ENCODE measurements at regions not wholly inside any gene's neighbourhood (a gene's known extent, or its start where the extent isn't known, plus 50 kb on each side); places are given as distances from the start of the nearest gene placed in this dataset.
"Not testable (repeated sequence)": the region's sequence is repeated elsewhere in the genome, so short reads cannot be mapped to it uniquely, and the experiment has no call there.

- DNase-seq = no peak
These were observed 256.9 kb downstream of the ANKRD50 start for GRCh38 chr4:124455671-124456070.

DNA sequence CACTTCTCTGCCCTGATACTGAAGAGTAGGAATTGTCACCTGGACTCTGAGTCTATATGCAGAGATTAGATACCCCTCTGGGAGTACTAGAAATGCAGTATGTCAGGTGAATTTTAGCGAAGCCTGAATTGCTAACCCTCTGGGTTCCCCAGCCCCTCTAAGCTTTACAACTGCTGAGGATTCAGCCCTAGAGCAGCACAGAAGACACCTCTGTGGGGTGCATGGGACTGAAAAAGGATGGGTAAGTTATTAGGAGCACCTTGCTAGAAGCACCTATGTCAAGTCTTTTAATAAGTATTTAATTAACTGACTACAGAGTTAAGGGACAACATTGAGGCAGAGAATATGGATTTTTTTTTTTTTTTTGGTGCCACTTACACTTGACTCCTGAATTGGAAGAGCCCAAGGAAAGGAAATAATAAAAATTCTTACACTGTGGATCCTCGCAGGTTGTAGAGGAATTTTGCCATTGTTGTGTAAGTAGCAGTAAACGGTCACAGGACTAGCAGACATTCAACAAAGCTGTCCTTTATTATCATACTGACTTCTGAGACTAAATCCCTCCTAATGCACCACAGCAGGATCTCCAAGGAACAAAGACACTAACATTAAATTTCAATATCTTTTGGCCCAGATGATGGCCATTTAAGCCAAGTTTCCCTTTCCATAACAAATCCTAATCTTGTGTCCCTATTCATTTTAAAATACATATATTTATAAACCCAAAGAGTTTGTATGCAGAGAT is 253.2 kb downstream of the ANKRD50 start:
- no peak for DNase-seq

DNA sequence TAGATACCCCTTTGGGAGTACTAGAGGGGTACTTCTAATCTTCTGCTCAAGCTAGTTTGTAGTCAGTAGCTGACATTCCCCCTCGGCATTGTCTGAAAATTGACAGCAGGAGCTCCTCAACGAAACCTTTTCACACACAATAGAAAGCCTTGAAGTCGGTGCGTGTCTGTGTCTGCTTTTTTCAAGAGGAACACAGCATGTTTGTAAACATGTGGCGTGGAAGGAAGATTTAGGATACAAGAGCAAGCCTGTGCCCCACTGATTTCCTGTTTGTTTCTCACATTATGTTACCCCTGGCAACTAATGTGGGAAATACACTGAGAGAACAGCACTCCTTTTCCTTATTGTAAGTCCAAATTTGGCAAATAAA is 252.6 kb downstream of the ANKRD50 start:
- DNase-seq = no peak

GRCh38 chr4:124461592-124461991 is 250.9 kb downstream of the ANKRD50 start:
- DNase-seq = not testable (repeated sequence)

GRCh38 chr4:124462954-124463828 is 249.3 kb downstream of the ANKRD50 start:
- no peak for DNase-seq

DNA sequence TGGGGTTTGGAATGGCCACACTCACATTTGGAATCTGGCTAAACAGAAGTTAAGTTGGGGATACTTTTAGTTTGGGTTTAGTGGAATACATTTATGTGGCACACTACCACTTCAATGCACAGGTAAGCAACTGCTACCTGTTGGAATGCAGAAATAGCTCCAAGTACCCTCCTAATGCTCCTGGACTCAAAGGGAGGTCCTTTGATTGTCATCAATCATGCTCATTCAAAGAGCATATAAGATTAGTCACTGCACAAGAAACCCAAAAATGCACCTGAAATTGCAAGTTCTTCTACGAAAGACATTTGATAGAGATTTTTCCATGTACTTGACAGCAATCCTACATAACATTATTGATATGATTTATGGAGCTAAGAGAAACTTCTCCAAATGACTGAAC is 247.7 kb downstream of the ANKRD50 start:
- DNase-seq = no peak

DNA sequence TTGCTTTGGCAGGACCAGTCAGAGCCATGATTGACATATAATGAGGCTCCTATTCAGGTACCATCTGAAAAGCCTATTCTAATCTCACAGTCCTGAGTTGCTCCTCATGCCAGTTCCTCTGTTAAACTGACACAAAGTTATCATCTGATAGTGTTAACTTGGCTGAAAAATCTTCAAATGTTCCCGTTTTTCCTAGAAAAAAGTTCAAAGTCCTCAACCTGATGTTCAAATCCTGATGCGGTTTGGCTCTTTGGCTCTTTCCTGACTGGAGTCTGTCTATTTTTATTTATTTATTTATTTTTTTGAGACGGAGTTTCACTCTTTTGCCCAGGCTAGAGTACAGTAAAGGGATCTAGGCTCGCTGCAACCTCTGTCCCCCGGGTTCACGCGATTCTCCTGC is 244.2 kb downstream of the ANKRD50 start:
- no peak for DNase-seq

GRCh38 chr4:124469981-124470380 is 242.6 kb downstream of the ANKRD50 start:
- DNase-seq = no peak

- DNase-seq = no peak
These were observed 234.1 kb downstream of the ANKRD50 start for GRCh38 chr4:124478470-124478869.

DNA sequence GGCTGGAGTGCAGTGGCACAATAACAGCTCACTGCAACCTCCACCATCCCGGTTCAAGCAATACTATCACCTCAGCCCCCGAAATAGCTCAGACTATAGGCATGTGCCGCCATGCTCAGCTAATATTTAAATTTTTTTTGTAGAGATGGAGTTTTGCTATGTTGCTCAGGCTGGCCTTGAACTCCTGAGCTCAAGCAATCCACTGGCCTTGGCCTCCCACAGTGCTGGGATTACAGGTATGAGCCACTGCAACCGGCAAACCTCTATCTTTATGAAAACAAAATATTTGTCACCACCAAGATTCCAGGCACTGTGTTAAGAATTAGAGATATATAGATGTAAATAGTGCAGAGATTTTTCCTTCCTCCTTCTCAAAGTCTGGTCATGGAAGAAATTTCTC is 232.5 kb downstream of the ANKRD50 start:
- DNase-seq = no peak

GRCh38 chr4:124481123-124481522 is 231.4 kb downstream of the ANKRD50 start:
- no peak for DNase-seq

- no peak for DNase-seq
These were observed 229.3 kb downstream of the ANKRD50 start for GRCh38 chr4:124483048-124483906.

DNA sequence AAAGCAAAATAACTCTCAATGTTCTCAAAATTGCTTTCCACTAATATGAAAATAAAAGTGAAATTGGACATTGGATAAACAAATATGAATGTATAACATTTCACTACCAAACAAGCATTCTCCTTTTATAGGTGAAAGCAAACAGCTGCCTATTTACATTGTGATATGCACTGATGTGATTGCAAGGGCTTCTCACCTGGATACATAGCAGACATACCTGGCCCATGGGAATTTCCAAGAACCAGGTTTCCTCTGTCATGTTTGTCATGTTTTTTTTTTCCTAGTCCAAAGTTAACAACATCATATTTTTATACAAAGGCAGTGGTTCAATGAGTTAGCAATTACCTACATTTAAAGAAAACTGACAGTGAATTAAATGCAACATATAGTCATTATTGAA is 228.5 kb downstream of the ANKRD50 start:
- DNase-seq = no peak

GRCh38 chr4:124484940-124485339 is 227.6 kb downstream of the ANKRD50 start:
- DNase-seq = no peak

DNA sequence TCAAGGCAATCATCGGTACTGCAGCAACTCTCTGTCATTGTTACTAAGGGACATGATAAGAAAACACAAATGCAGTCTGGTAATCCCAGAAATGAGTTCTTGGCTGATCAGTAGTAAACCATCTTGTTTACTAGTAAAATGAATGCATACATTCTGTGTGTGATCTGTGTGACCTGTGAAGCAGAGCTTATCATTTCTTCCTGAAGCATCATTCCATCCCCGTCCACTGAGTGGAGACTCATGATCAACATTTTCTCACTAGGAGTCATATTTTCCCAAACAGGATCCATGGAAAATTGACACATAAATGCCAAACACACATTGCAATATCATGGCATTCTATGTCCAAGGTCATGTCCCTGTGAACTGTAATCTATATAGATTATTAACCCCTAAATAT is 226.1 kb downstream of the ANKRD50 start:
- no peak for DNase-seq

DNA sequence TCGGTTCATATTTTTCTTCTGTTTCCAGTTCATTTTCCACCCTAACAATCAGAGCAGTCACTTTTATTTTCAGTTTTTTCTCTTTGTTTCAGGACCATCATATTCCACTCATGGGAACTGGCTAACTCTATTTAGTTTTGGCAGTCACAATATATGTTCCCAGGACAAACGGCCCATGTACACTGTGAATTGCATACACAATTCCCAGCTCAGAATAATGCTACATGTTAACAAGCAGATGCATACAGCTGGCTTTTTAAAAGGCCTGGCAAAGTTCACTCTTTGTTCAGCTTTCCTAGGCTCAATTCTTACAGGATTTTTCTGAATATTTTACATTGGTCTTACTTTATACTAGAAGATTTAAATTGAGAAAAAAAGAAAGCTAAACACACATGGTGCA is 224.9 kb downstream of the ANKRD50 start:
- DNase-seq = no peak

- DNase-seq = no peak
These were observed 221.0 kb downstream of the ANKRD50 start for GRCh38 chr4:124491361-124492145.

GRCh38 chr4:124499261-124499660 is 213.3 kb downstream of the ANKRD50 start:
- DNase-seq = no peak

GRCh38 chr4:124501576-124501975 is 211.0 kb downstream of the ANKRD50 start:
- DNase-seq = no peak

GRCh38 chr4:124504431-124504830 is 208.1 kb downstream of the ANKRD50 start:
- DNase-seq = no peak

GRCh38 chr4:124505211-124505610 is 207.3 kb downstream of the ANKRD50 start:
- DNase-seq = no peak

DNA sequence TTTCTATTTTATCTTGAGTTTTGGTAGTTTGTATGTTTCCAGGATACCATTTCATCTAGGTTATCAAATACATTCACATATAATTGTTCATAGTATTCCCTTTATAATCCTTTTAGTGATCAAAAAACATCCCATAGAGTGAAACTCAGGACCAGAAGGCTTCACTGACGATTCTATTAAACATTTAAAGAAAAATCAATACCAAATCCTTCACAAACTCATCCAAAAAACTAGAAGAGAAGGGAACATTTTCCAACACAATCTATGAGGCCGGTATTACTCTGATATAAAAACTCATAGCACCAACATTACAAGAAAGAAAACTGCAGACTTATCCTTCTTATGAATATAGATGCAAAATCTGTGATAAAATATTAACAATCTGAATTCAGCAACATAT is 203.4 kb downstream of the ANKRD50 start:
- no peak for DNase-seq

GRCh38 chr4:124514588-124514987 is 197.9 kb downstream of the ANKRD50 start:
- DNase-seq = no peak
